ENCODE measurements at regions not wholly inside any gene's neighbourhood (a gene's known extent, or its start where the extent isn't known, plus 50 kb on each side); places are given as distances from the start of the nearest gene placed in this dataset.

DNA sequence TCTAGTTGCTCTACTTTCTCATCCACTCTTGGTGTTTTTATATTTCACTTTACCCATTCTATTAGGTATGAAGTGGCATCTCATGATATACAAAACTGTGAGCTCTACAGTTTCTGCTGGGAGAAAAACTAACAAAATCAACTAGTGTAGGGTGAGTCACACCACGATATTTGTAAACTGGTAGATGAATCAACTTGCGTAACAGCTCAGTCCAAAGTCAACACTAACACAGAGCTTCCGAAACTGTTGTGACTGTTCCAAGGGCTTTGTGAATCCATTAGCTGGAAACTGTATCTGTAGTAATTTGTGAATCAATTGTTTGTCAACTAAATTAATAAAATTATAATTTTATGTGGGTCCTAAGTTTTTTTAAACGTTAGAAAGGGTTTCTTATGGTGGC is 119.8 kb upstream of the TSPAN5 start:
- no peak overlapping the region for H2AFZ ChIP-seq
- WGBS (ENCODE audit: low lambda C conversion rate, missing lambda C conversion rate), result 50% methylated on average over 4 of the region's 4 CpGs

DNA sequence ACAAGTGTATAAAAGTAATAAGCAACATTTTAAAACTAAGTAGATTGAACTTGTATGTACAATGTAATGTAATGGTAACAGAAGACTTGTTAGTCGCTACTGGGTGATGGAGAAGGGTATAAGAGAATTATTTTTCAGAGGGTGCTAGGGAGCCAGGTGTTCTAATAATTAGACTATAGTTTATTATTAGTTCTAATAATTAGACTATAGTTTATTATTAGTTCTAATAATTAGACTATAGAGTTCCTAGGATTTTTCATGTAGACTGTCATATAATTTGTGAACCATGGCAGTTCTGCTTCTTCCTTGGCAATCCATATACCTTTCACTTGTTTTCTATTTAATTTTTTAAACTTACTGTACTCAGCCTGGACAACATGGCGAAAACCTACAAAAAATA is 117.3 kb upstream of the TSPAN5 start:
- Histone ChIP-seq H3K4me3 (no peak overlapping the region), H3K27me3 (no peaks in the 10 kb centered on the region), H4K20me1 (ENCODE audit: insufficient read depth, poor library complexity, severe bottlenecking) (no peaks in the 10 kb centered on the region), H3K36me3 (replicated peaks; ENCODE audit: insufficient read depth, low read depth) (no peaks in the 10 kb centered on the region), H3K9me2 (replicated peaks; ENCODE audit: insufficient read depth) (no peaks in the 10 kb centered on the region), H3K9me3 (ENCODE audit: low read depth) (no peaks in the 10 kb centered on the region), H3K4me2 (no peak overlapping the region), H3K27ac (no peak overlapping the region), H3K79me2 (no peaks in the 10 kb centered on the region), H2AFZ (no peak overlapping the region), H3K4me1 (ENCODE audit: insufficient read depth) (peaks cover 22% of the 10 kb centered on the region)
- DNase-seq (ENCODE audit: low spot score), result no peak
- WGBS (ENCODE audit: low lambda C conversion rate, missing lambda C conversion rate), result 97% methylated on average over 2 of the region's 2 CpGs
- TF ChIP-seq, protein P1, sequence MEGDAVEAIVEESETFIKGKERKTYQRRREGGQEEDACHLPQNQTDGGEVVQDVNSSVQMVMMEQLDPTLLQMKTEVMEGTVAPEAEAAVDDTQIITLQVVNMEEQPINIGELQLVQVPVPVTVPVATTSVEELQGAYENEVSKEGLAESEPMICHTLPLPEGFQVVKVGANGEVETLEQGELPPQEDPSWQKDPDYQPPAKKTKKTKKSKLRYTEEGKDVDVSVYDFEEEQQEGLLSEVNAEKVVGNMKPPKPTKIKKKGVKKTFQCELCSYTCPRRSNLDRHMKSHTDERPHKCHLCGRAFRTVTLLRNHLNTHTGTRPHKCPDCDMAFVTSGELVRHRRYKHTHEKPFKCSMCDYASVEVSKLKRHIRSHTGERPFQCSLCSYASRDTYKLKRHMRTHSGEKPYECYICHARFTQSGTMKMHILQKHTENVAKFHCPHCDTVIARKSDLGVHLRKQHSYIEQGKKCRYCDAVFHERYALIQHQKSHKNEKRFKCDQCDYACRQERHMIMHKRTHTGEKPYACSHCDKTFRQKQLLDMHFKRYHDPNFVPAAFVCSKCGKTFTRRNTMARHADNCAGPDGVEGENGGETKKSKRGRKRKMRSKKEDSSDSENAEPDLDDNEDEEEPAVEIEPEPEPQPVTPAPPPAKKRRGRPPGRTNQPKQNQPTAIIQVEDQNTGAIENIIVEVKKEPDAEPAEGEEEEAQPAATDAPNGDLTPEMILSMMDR (IDR thresholded peaks at IDR 0.05; ENCODE audit: poor library complexity), result no peak
- TF ChIP-seq EZH2phosphoT487 (IDR thresholded peaks at IDR 0.05; ENCODE audit: low read depth, severe bottlenecking, unreplicated experiment) (no peak), EZH2 (IDR thresholded peaks at IDR 0.05; ENCODE audit: borderline replicate concordance) (no peak)

More for the DNA sequence above, 119.8 kb upstream of the TSPAN5 start:
- Histone ChIP-seq H4K20me1 (ENCODE audit: insufficient read depth, poor library complexity, severe bottlenecking) (no peaks in the 10 kb centered on the region), H3K4me1 (ENCODE audit: insufficient read depth) (peaks cover 15% of the 10 kb centered on the region), H3K9me3 (ENCODE audit: low read depth) (no peaks in the 10 kb centered on the region), H3K4me2 (no peak overlapping the region), H3K4me3 (no peak overlapping the region), H3K27ac (peak overlapping the region; percentile 66), H3K36me3 (replicated peaks; ENCODE audit: insufficient read depth, low read depth) (no peaks in the 10 kb centered on the region), H3K27me3 (no peaks in the 10 kb centered on the region), H3K9me2 (replicated peaks; ENCODE audit: insufficient read depth) (no peaks in the 10 kb centered on the region), H3K79me2 (no peaks in the 10 kb centered on the region)
- peak; percentile 64 for DNase-seq (ENCODE audit: low spot score)
- TF ChIP-seq EZH2phosphoT487 (IDR thresholded peaks at IDR 0.05; ENCODE audit: low read depth, severe bottlenecking, unreplicated experiment) (no peak), EZH2 (IDR thresholded peaks at IDR 0.05; ENCODE audit: borderline replicate concordance) (no peak)
- TF ChIP-seq, protein P1 (IDR thresholded peaks at IDR 0.05; ENCODE audit: poor library complexity), result no peak

DNA sequence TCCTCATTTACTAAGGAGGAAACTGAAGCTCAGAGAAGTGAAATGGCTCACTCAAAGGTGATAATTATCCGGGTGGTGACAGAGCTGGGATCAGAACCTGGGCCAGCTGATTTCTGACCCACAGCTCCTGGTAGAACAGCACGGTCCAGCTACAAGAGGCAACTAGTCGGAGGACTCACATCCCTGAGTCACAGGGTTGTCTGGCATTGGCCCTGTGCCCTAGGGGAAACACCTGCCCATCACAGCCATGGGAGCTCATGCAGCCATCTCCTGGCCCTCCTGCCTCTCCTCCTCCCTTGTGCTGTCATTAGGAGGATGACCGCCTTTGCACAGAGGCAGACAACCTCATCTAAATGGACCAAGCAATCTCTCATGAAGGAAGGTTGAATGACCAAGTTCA is 115.2 kb upstream of the TSPAN5 start:
- Histone ChIP-seq H3K4me1 (ENCODE audit: insufficient read depth) (peaks cover 9% of the 10 kb centered on the region), H3K79me2 (no peaks in the 10 kb centered on the region), H3K9me2 (replicated peaks; ENCODE audit: insufficient read depth) (no peaks in the 10 kb centered on the region), H3K4me3 (no peak overlapping the region), H2AFZ (no peak overlapping the region), H3K4me2 (no peak overlapping the region), H3K27me3 (no peaks in the 10 kb centered on the region), H3K9me3 (ENCODE audit: low read depth) (no peaks in the 10 kb centered on the region), H3K36me3 (replicated peaks; ENCODE audit: insufficient read depth, low read depth) (no peaks in the 10 kb centered on the region), H3K27ac (no peak overlapping the region), H4K20me1 (ENCODE audit: insufficient read depth, poor library complexity, severe bottlenecking) (no peaks in the 10 kb centered on the region)
- no peak for TF ChIP-seq EZH2phosphoT487 (IDR thresholded peaks at IDR 0.05; ENCODE audit: low read depth, severe bottlenecking, unreplicated experiment)
- TF ChIP-seq, protein P1 (IDR thresholded peaks at IDR 0.05; ENCODE audit: poor library complexity), result no peak
- no peak for TF ChIP-seq EZH2 (IDR thresholded peaks at IDR 0.05; ENCODE audit: borderline replicate concordance)
- no peak for DNase-seq (ENCODE audit: low spot score)
- WGBS (ENCODE audit: low lambda C conversion rate, missing lambda C conversion rate), result 87% methylated on average over 4 of the region's 4 CpGs

Measured in hepatocyte (in vitro differentiated cells).